CD14-positive monocyte (primary cell): ENCODE measurements at regions not wholly inside any gene's neighbourhood (a gene's known extent, or its start where the extent isn't known, plus 50 kb on each side); places are given as distances from the start of the nearest gene placed in this dataset.

Experiments
- DNase-seq, 3 donors: peaks; one replicate each; pipeline ENCODE4 v3.0.0-alpha.2; 2011 to 2022
- H2AFZ ChIP-seq: 2 replicates; pipeline ENCODE4 v1.6.0; 2012; ENCODE audit warnings: mild to moderate bottlenecking, low read depth, low read length, inconsistent platforms; ENCODE audit not compliant: insufficient read depth, poor library complexity, severe bottlenecking
- H3K27ac ChIP-seq, 2 donors: 1 replicate in 1 of 2; 2 replicates in 1 of 2; pipeline ENCODE4 v1.5.1; 2012 to 2013; ENCODE audit warnings: low read length in 2 of 2, control low read depth in 1 of 2, inconsistent platforms in 1 of 2, low read depth in 1 of 2, mild to moderate bottlenecking in 1 of 2
- H3K27me3 ChIP-seq, 2 donors: one replicate each; pipeline versions ENCODE4 v1.6.0 to v1.6.1; 2011 to 2013; ENCODE audit warnings: low read length in 2 of 2; ENCODE audit not compliant: control insufficient read depth in 2 of 2, insufficient read depth in 2 of 2
- H3K36me3 ChIP-seq, 2 donors: replicated peaks in 1 of 2; 1 replicate in 1 of 2; 2 replicates in 1 of 2; pipeline versions ENCODE4 v1.5.1 to v1.6.1; 2012 to 2013; ENCODE audit warnings: low read length in 2 of 2, control low read depth in 1 of 2, inconsistent platforms in 1 of 2, mild to moderate bottlenecking in 1 of 2; ENCODE audit not compliant: insufficient read depth in 2 of 2, control insufficient read depth in 1 of 2
- H3K4me1 ChIP-seq, 2 donors: 1 replicate in 1 of 2; 2 replicates in 1 of 2; pipeline versions ENCODE4 v1.5.1 to v1.6.1; 2012 to 2013; ENCODE audit warnings: low read length in 2 of 2, control low read depth in 1 of 2, inconsistent platforms in 1 of 2, mild to moderate bottlenecking in 1 of 2, moderate library complexity in 1 of 2; ENCODE audit not compliant: insufficient read depth in 2 of 2, control insufficient read depth in 1 of 2
- H3K4me2 ChIP-seq: replicated peaks from 2 replicates; pipeline ENCODE3; 2012; ENCODE audit warnings: low read length, moderate library complexity, mild to moderate bottlenecking; ENCODE audit not compliant: poor library complexity, severe bottlenecking; ENCODE audit errors: extremely low read depth
- H3K4me3 ChIP-seq, 3 experiments: fragments of 200-600 bp in 1 of 3; sonication (generic) in 1 of 3; replicated peaks in 1 of 3; 1 replicate in 2 of 3; 2 replicates in 1 of 3; pipeline ENCODE4 v1.5.1; 2011 to 2013; ENCODE audit warnings: low read length in 3 of 3, mild to moderate bottlenecking in 3 of 3, control low read depth in 2 of 3, low read depth in 2 of 3, inconsistent platforms in 1 of 3, moderate library complexity in 1 of 3
- H3K79me2 ChIP-seq: 2 replicates; pipeline ENCODE4 v1.6.0; 2012; ENCODE audit warnings: mild to moderate bottlenecking, control low read depth, inconsistent platforms, low read length, moderate library complexity; ENCODE audit not compliant: insufficient read depth
- H3K9ac ChIP-seq: 2 replicates; pipeline ENCODE4 v1.6.0; 2017; ENCODE audit warnings: low read length, mild to moderate bottlenecking; ENCODE audit not compliant: insufficient read depth, poor library complexity, severe bottlenecking
- H3K9me3 ChIP-seq, 2 donors: replicated peaks in 1 of 2; 1 replicate in 1 of 2; 2 replicates in 1 of 2; pipeline versions ENCODE4 v1.5.1 to v1.6.1; 2012 to 2013; ENCODE audit warnings: low read length in 2 of 2, control low read depth in 1 of 2; ENCODE audit not compliant: control insufficient read depth in 1 of 2, insufficient read depth in 1 of 2
- H4K20me1 ChIP-seq: 2 replicates; pipeline ENCODE4 v1.6.0; 2012; ENCODE audit warnings: mild to moderate bottlenecking, low read length, control low read depth, moderate library complexity; ENCODE audit not compliant: insufficient read depth
- H3K27ac Mint-ChIP-seq, 7 donors: one replicate each; pipeline ENCODE4 v1.8.0; 2020; ENCODE audit warnings: mild to moderate bottlenecking in 7 of 7, mixed read lengths in 7 of 7, moderate library complexity in 6 of 7, inconsistent platforms in 2 of 7
- H3K27me3 Mint-ChIP-seq, 3 donors: one replicate each; pipeline ENCODE4 v1.8.0; 2021 to 2022; ENCODE audit warnings: low read depth in 3 of 3, mild to moderate bottlenecking in 3 of 3, mixed read lengths in 3 of 3, moderate library complexity in 3 of 3, inconsistent platforms in 1 of 3
- H3K36me3 Mint-ChIP-seq, 2 donors: one replicate each; pipeline ENCODE4 v1.8.0; 2020; ENCODE audit warnings: mixed read lengths in 2 of 2, inconsistent platforms in 1 of 2, mild to moderate bottlenecking in 1 of 2
- H3K4me1 Mint-ChIP-seq: one replicate; pipeline ENCODE4 v1.8.0; 2020; ENCODE audit warnings: mild to moderate bottlenecking, mixed read lengths
- H3K4me3 Mint-ChIP-seq, 2 donors: one replicate each; pipeline ENCODE4 v1.8.0; 2020; ENCODE audit warnings: mild to moderate bottlenecking in 2 of 2, mixed read lengths in 2 of 2, moderate library complexity in 1 of 2
- H3K9me3 Mint-ChIP-seq, 7 donors: one replicate each; pipeline ENCODE4 v1.8.0; 2020 to 2022; ENCODE audit warnings: mixed read lengths in 7 of 7, mild to moderate bottlenecking in 6 of 7, moderate library complexity in 6 of 7, inconsistent platforms in 2 of 7
- WGBS: methylation state at CpG from one replicate; pipeline ENCODE4 v1.1.5; 2013; ENCODE audit warnings: missing lambda C conversion rate; ENCODE audit not compliant: insufficient coverage; 5-methylcytosine and 5-hydroxymethylcytosine counted together
- intact Hi-C, 2 donors: fragments of 100-400 bp; cut with micrococcal nuclease; formaldehyde crosslinking; loops; one replicate each; pipeline versions ENCODE4 v1.15.0 to v1.15.1; 2023
- TF ChIP-seq, protein P1 (sequence below): fragments of 200-600 bp; IDR thresholded peaks from one replicate; pipeline ENCODE4 v1.8.0; 2022; ENCODE audit warnings: antibody characterized with exemption, mild to moderate bottlenecking

GRCh38 chr3:159783780-159784742, 204.6 kb upstream of the IL12A start:
- Histone ChIP-seq H3K36me3 (no peaks in the 10 kb centered on the region), H3K9ac (no peak overlapping the region), H4K20me1 (no peaks in the 10 kb centered on the region), H3K27ac (no peak overlapping the region), H3K4me3 (no peak overlapping the region), H3K27me3 (no peaks in the 10 kb centered on the region), H2AFZ (no peak overlapping the region), H3K4me2 (no peak overlapping the region), H3K4me1 (no peaks in the 10 kb centered on the region), H3K9me3 (no peaks in the 10 kb centered on the region), H3K79me2 (no peaks in the 10 kb centered on the region)
- peaks cover 0 to 5% (median 0%) of the 10 kb centered on the region in 3 donors for H3K27me3 Mint-ChIP-seq
- no peak for DNase-seq
- H3K27ac Mint-ChIP-seq = no peak overlapping the region
- H3K36me3 Mint-ChIP-seq = no peaks in the 10 kb centered on the region
- 83% methylated on average over 6 of the region's 13 CpGs for WGBS
- no peak overlapping the region for H3K4me3 Mint-ChIP-seq
- intact Hi-C loops = no loop called here
- no peaks in the 10 kb centered on the region for H3K4me1 Mint-ChIP-seq
- peaks cover 0 to 2% (median 0%) of the 10 kb centered on the region in 7 donors for H3K9me3 Mint-ChIP-seq
- TF ChIP-seq, protein P1, sequence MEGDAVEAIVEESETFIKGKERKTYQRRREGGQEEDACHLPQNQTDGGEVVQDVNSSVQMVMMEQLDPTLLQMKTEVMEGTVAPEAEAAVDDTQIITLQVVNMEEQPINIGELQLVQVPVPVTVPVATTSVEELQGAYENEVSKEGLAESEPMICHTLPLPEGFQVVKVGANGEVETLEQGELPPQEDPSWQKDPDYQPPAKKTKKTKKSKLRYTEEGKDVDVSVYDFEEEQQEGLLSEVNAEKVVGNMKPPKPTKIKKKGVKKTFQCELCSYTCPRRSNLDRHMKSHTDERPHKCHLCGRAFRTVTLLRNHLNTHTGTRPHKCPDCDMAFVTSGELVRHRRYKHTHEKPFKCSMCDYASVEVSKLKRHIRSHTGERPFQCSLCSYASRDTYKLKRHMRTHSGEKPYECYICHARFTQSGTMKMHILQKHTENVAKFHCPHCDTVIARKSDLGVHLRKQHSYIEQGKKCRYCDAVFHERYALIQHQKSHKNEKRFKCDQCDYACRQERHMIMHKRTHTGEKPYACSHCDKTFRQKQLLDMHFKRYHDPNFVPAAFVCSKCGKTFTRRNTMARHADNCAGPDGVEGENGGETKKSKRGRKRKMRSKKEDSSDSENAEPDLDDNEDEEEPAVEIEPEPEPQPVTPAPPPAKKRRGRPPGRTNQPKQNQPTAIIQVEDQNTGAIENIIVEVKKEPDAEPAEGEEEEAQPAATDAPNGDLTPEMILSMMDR = no peak

DNA sequence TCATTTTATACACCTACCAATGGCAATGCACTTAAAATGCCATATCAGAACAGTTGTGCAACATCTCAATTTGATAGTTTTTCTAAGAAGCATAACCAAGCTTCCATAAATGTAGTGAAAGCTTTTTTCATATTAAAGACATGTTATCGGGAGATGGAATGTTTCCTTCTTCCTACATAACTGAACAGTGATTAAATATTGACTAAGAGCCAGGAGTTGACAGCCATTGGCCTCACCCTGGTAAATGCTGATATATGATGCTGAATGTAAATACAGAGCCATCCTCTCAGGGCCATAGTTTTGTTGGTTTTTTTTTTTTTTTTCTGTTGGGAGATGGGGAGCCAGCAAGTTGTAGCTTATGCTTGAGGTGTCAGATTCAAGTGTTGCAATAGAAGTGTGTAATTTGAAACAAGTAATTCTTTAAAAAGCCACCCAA, 203.3 kb upstream of the IL12A start:
- Histone ChIP-seq H3K9ac (no peak overlapping the region), H3K27me3 (no peaks in the 10 kb centered on the region), H3K4me1 (no peaks in the 10 kb centered on the region), H3K36me3 (no peaks in the 10 kb centered on the region), H3K9me3 (no peaks in the 10 kb centered on the region), H3K4me2 (no peak overlapping the region), H4K20me1 (no peaks in the 10 kb centered on the region), H3K27ac (no peak overlapping the region), H3K79me2 (no peaks in the 10 kb centered on the region), H2AFZ (no peak overlapping the region), H3K4me3 (no peak overlapping the region)
- Mint-ChIP-seq H3K27me3 (peaks cover 0 to 5% (median 0%) of the 10 kb centered on the region in 3 donors), H3K4me1 (no peaks in the 10 kb centered on the region), H3K36me3 (no peaks in the 10 kb centered on the region), H3K9me3 (no peaks in the 10 kb centered on the region), H3K27ac (no peak overlapping the region), H3K4me3 (no peak overlapping the region)
- no CpG with 5 or more reads among the region's 1 CpG for WGBS
- TF ChIP-seq, protein P1 = no peak
- intact Hi-C loops = no loop called here
- DNase-seq = no peak
